K562 (cell line): ENCODE measurements at regions not wholly inside any gene's neighbourhood (a gene's known extent, or its start where the extent isn't known, plus 50 kb on each side); places are given as distances from the start of the nearest gene placed in this dataset.

Source experiments
- ATAC-seq: fragments of 200-7000 bp; cut with Tn5 transposase; 3 replicates; pipeline ENCODE4 v1.9.1; 2020; ENCODE audit warnings: moderate library complexity
- BruUV-seq: library from RNA; stranded (reverse); fragments of 400-500 nt; replicated peaks from 2 replicates; lab custom pipeline; 2021; lab: Mats Ljungman, UMichigan
- CTCF ChIA-PET: fragments of 300-600 bp; formaldehyde crosslinking; extraction: SDS; loops from one replicate; lab custom pipeline; 2021; ENCODE audit warnings: low intra/inter-chr PET ratio; lab: Yijun Ruan, JAX
- POLR2A ChIA-PET: fragments of 300-600, 350-650 bp; sonication (Branson Sonifier 250); formaldehyde crosslinking; extraction: SDS; loops from one replicate; lab custom pipeline; 2021; ENCODE audit warnings: antibody characterized with exemption, inconsistent platforms; lab: Yijun Ruan, JAX
- DNase-seq, 4 experiments: peaks; one replicate each; pipeline versions ENCODE4 v3.0.0 to v3.0.0-alpha.2; 2011 to 2018; ENCODE audit warnings: low spot score in 3 of 4, mixed read lengths in 3 of 4; ENCODE audit errors: extremely low read depth in 1 of 4
- FAIRE-seq: peaks from 2 replicates; lab custom pipeline; 2011; peaks lifted over from hg19 to GRCh38; lab: Jason Lieb, UNC
- H2AFZ ChIP-seq: 2 replicates; pipeline ENCODE4 v1.6.0; 2011; ENCODE audit warnings: low read depth, low read length, control low read depth, inconsistent platforms
- H3K27ac ChIP-seq: fragments of 200-600 bp; 3 replicates; pipeline ENCODE4 v1.8.0; 2011; ENCODE audit warnings: low read depth, mild to moderate bottlenecking, control low read depth, inconsistent platforms, low read length, moderate library complexity, mixed read lengths; ENCODE audit errors: extremely low read depth
- H3K27me3 ChIP-seq, 2 experiments: fragments of 300-600 bp in 1 of 2; 2 replicates in 1 of 2; 3 replicates in 1 of 2; pipeline versions ENCODE4 v1.6.0 to v1.8.0; 2011; ENCODE audit warnings: inconsistent platforms in 2 of 2, low read length in 2 of 2, mild to moderate bottlenecking in 1 of 2, mixed read lengths in 1 of 2, moderate library complexity in 1 of 2; ENCODE audit not compliant: control insufficient read depth in 2 of 2, insufficient read depth in 2 of 2
- H3K36me3 ChIP-seq: fragments of 300-600 bp; 3 replicates; pipeline ENCODE4 v1.8.0; 2011; ENCODE audit warnings: mild to moderate bottlenecking, low read length, inconsistent platforms; ENCODE audit not compliant: control insufficient read depth, insufficient read depth
- H3K4me1 ChIP-seq, 2 experiments: fragments of 200-600 bp in 1 of 2; replicated peaks in 1 of 2; 2 replicates in 1 of 2; 3 replicates in 1 of 2; pipeline versions ENCODE4 v1.5.1 to v1.8.0; 2011; ENCODE audit warnings: inconsistent platforms in 2 of 2, low read length in 2 of 2, mild to moderate bottlenecking in 1 of 2, mixed read lengths in 1 of 2, moderate library complexity in 1 of 2; ENCODE audit not compliant: control insufficient read depth in 2 of 2, insufficient read depth in 2 of 2
- H3K4me2 ChIP-seq: 2 replicates; pipeline ENCODE4 v1.6.1; 2011; ENCODE audit warnings: low read length, control low read depth, inconsistent platforms, mixed read lengths; ENCODE audit not compliant: insufficient read depth
- H3K4me3 ChIP-seq: fragments of 200-600 bp; sonication (generic), shearing (Covaris generic); 2 replicates; pipeline ENCODE4 v1.5.1; 2016; ENCODE audit warnings: control low read depth, inconsistent platforms
- H3K79me2 ChIP-seq: fragments of 200-600 bp; 3 replicates; pipeline ENCODE4 v1.8.0; 2011; ENCODE audit warnings: low read length, inconsistent platforms; ENCODE audit not compliant: control insufficient read depth, insufficient read depth
- H3K9ac ChIP-seq, 2 experiments: 2 replicates each; pipeline versions ENCODE4 v1.6.0 to v1.6.1; 2011; ENCODE audit warnings: low read depth in 2 of 2, low read length in 2 of 2, control low read depth in 1 of 2, inconsistent platforms in 1 of 2, mild to moderate bottlenecking in 1 of 2, mixed read lengths in 1 of 2; ENCODE audit not compliant: insufficient read depth in 1 of 2
- H3K9me1 ChIP-seq: one replicate; pipeline ENCODE4 v1.6.0; 2011; ENCODE audit warnings: inconsistent platforms, mild to moderate bottlenecking, low read length, moderate library complexity; ENCODE audit not compliant: control insufficient read depth, insufficient read depth
- H3K9me3 ChIP-seq: replicated peaks from 2 replicates; pipeline ENCODE4 v1.5.1; 2011; ENCODE audit warnings: low read depth, low read length, inconsistent platforms; ENCODE audit not compliant: control insufficient read depth, insufficient read depth
- H4K20me1 ChIP-seq: replicated peaks from 2 replicates; pipeline ENCODE4 v1.6.1; 2011; ENCODE audit warnings: low read length, inconsistent platforms, mixed read lengths; ENCODE audit not compliant: control insufficient read depth, insufficient read depth
- ATF1 ChIP-seq, 2 experiments: fragments of 450-650 bp in 1 of 2; IDR thresholded peaks; 2 replicates each; pipeline ENCODE4 v1.6.1; 2016; ENCODE audit warnings: missing compliant biosample characterization in 1 of 2, missing genetic modification characterization in 1 of 2
- E2F3 ChIP-seq: fragments of 250-450 bp; sonication (Bioruptor Pico); IDR thresholded peaks from 2 replicates; pipeline ENCODE4 v1.4.0; 2020; ENCODE audit warnings: mild to moderate bottlenecking
- ERF ChIP-seq: fragments of 450-650 bp; formaldehyde crosslinking; IDR thresholded peaks from 2 replicates; pipeline ENCODE4 v1.4.0; 2020; ENCODE audit warnings: mild to moderate bottlenecking, mixed read lengths
- FOXJ3 ChIP-seq: sonication (generic); formaldehyde crosslinking; IDR thresholded peaks from 2 replicates; pipeline ENCODE4 v1.4.0; 2020; ENCODE audit warnings: mild to moderate bottlenecking, missing genetic modification reagents
- HLTF ChIP-seq: fragments of 450-650 bp; IDR thresholded peaks from 2 replicates; pipeline ENCODE4 v1.6.1; 2016
- TAF1 ChIP-seq: IDR thresholded peaks from 2 replicates; pipeline ENCODE4 v1.6.1; 2011; ENCODE audit warnings: mild to moderate bottlenecking, low read length, moderate library complexity; ENCODE audit not compliant: insufficient read depth, control insufficient read depth, severe bottlenecking; ENCODE audit errors: extremely low read depth
- ZNF507 ChIP-seq: conservative IDR thresholded peaks from 2 replicates; pipeline ENCODE4 v1.6.1; 2017; ENCODE audit warnings: missing genetic modification characterization, missing compliant biosample characterization
- ZNF766 ChIP-seq: fragments of 200-800 bp; sonication (Bioruptor generic); conservative IDR thresholded peaks from 2 replicates; pipeline ENCODE4 v1.6.1; 2016; ENCODE audit warnings: missing genetic modification characterization, missing compliant biosample characterization
- WGBS: fragments of 100-300 bp; shearing (Covaris generic); methylation state at CpG from one replicate; pipeline ENCODE4 v1.1.6; 2016; ENCODE audit warnings: low coverage, mixed read lengths; ENCODE audit not compliant: insufficient coverage; ENCODE audit errors: missing lambda C conversion rate; 5-methylcytosine and 5-hydroxymethylcytosine counted together
- in situ Hi-C: fragments of 300-500 bp; cut with MboI; formaldehyde crosslinking; loops from 4 replicates; pipeline ENCODE4 v1.15.0; 2018; ENCODE audit warnings: inconsistent platforms, mixed read lengths
- intact Hi-C: fragments of 100-400 bp; cut with micrococcal nuclease; formaldehyde crosslinking; loops from 2 replicates; pipeline ENCODE4 v1.14.2; 2022
- TF ChIP-seq, protein P1 (sequence below): fragments of 250-450 bp; sonication (Bioruptor Pico); IDR thresholded peaks from 2 replicates; pipeline ENCODE4 v1.4.0; 2020
- TF ChIP-seq, protein P2 (sequence below): sonication (generic); formaldehyde crosslinking; IDR thresholded peaks from 2 replicates; pipeline ENCODE4 v1.8.1; 2022; ENCODE audit warnings: missing genetic modification reagents

DNA sequence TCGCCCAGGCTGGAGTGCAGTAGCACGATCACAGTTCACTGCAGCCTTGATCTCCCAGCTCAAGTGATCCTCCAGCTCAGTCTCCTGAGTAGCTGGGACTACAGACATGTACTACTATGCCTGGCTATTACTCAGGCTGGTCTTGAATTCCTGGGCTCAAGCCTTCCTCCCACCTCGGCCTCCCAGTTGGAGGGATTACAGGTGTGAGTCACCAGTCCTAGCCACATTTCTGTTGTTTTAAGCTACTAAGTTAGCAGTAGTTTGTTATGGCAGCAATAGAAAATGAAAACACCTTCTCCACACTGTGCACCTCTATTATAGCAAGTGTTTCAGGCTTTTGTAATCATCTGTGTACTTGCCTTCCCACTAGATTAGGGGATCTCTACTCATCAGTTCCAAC, 588.9 kb upstream of the TLE4 start:
- Histone ChIP-seq H2AFZ (no peak overlapping the region), H3K79me2 (no peaks in the 10 kb centered on the region), H3K27ac (no peak overlapping the region), H3K4me3 (no peak overlapping the region), H3K27me3 (no peaks in the 10 kb centered on the region), H3K4me1 (no peaks in the 10 kb centered on the region), H3K4me2 (no peak overlapping the region), H3K36me3 (no peaks in the 10 kb centered on the region), H3K9me1 (no peaks in the 10 kb centered on the region), H3K9ac (no peak overlapping the region), H3K9me3 (no peaks in the 10 kb centered on the region), H4K20me1 (no peaks in the 10 kb centered on the region)
- intact Hi-C loops = no loop called here
- CTCF ChIA-PET = no interaction called here
- no TSS peak for BruUV-seq
- DNase-seq (no peak), FAIRE-seq (no peak), ATAC-seq (no peak)
- POLR2A ChIA-PET = no interaction called here
- in situ Hi-C loops = no loop called here
- 0% methylated on average over 1 of the region's 3 CpGs for WGBS
- TF ChIP-seq ZNF766 (CRISPR knock-in tag) (no peak), FOXJ3 (no peak)

DNA sequence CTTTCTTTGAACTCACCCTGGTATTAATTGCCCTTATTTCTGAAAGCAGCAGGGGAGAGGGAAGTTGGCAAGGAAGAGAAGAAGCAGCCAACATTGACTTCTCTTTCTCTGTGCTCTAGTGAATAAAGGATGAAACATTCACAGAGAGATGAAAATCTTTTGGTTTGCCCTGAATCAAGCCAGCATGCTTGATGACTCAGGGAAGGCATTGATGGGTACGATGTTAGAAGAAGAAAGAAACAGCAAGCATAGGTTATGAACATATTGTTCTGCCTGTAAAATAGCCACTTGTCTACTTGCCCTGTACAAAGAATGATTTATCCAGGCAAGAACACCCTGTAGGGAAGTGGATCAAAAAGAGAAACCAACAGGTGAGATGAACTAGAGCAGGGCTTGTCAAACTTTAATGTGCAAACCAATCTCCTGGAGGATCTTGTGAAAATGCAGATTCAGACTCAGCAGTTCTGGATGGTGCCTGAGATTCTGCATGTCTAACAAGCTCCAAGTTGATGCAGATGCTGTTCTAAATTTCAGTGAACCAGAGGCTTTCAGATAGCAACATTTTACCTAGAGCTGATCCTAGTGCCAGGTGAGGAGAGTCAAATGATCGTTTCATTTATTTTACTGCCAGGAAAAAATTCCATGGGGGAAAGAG, 586.6 kb upstream of the TLE4 start:
- Histone ChIP-seq H3K9me1 (no peaks in the 10 kb centered on the region), H3K9me3 (no peaks in the 10 kb centered on the region), H4K20me1 (no peaks in the 10 kb centered on the region), H3K27ac (no peak overlapping the region), H3K4me1 (no peaks in the 10 kb centered on the region), H3K36me3 (no peaks in the 10 kb centered on the region), H3K79me2 (no peaks in the 10 kb centered on the region), H2AFZ (no peak overlapping the region), H3K9ac (no peak overlapping the region), H3K4me2 (no peak overlapping the region), H3K27me3 (no peaks in the 10 kb centered on the region), H3K4me3 (no peak overlapping the region)
- DNase-seq = no peak
- no peak for ATAC-seq
- FAIRE-seq = no peak
- 0% methylated on average over 2 of the region's 2 CpGs for WGBS
- in situ Hi-C loops = no loop called here
- intact Hi-C loops = no loop called here
- CTCF ChIA-PET = no interaction called here
- BruUV-seq = no TSS peak
- POLR2A ChIA-PET = no interaction called here
- TF ChIP-seq ATF1 (CRISPR knock-in tag; IDR thresholded peaks at IDR 0.05) = no peak
- no peak for TF ChIP-seq ATF1 (tag; IDR thresholded peaks at IDR 0.05)
- no peak for TF ChIP-seq ERF (CRISPR knock-in tag)
- no peak for TF ChIP-seq HLTF
- TF ChIP-seq E2F3 (CRISPR knock-in tag) = no peak
- TF ChIP-seq TAF1 = no peak
- no peak for TF ChIP-seq ZNF507 (tag)
- TF ChIP-seq, protein P1, sequence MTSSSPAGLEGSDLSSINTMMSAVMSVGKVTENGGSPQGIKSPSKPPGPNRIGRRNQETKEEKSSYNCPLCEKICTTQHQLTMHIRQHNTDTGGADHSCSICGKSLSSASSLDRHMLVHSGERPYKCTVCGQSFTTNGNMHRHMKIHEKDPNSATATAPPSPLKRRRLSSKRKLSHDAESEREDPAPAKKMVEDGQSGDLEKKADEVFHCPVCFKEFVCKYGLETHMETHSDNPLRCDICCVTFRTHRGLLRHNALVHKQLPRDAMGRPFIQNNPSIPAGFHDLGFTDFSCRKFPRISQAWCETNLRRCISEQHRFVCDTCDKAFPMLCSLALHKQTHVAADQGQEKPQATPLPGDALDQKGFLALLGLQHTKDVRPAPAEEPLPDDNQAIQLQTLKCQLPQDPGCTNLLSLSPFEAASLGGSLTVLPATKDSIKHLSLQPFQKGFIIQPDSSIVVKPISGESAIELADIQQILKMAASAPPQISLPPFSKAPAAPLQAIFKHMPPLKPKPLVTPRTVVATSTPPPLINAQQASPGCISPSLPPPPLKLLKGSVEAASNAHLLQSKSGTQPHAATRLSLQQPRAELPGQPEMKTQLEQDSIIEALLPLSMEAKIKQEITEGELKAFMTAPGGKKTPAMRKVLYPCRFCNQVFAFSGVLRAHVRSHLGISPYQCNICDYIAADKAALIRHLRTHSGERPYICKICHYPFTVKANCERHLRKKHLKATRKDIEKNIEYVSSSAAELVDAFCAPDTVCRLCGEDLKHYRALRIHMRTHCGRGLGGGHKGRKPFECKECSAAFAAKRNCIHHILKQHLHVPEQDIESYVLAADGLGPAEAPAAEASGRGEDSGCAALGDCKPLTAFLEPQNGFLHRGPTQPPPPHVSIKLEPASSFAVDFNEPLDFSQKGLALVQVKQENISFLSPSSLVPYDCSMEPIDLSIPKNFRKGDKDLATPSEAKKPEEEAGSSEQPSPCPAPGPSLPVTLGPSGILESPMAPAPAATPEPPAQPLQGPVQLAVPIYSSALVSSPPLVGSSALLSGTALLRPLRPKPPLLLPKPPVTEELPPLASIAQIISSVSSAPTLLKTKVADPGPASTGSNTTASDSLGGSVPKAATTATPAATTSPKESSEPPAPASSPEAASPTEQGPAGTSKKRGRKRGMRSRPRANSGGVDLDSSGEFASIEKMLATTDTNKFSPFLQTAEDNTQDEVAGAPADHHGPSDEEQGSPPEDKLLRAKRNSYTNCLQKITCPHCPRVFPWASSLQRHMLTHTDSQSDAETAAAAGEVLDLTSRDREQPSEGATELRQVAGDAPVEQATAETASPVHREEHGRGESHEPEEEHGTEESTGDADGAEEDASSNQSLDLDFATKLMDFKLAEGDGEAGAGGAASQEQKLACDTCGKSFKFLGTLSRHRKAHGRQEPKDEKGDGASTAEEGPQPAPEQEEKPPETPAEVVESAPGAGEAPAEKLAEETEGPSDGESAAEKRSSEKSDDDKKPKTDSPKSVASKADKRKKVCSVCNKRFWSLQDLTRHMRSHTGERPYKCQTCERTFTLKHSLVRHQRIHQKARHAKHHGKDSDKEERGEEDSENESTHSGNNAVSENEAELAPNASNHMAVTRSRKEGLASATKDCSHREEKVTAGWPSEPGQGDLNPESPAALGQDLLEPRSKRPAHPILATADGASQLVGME (CRISPR knock-in tag) = no peak
- TF ChIP-seq, protein P2, sequence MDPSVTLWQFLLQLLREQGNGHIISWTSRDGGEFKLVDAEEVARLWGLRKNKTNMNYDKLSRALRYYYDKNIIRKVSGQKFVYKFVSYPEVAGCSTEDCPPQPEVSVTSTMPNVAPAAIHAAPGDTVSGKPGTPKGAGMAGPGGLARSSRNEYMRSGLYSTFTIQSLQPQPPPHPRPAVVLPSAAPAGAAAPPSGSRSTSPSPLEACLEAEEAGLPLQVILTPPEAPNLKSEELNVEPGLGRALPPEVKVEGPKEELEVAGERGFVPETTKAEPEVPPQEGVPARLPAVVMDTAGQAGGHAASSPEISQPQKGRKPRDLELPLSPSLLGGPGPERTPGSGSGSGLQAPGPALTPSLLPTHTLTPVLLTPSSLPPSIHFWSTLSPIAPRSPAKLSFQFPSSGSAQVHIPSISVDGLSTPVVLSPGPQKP (CRISPR knock-in tag) = no peak
